IPS-20b (cell line): ENCODE measurements at regions not wholly inside any gene's neighbourhood (a gene's known extent, or its start where the extent isn't known, plus 50 kb on each side); places are given as distances from the start of the nearest gene placed in this dataset.

Experiments
- H3K27ac ChIP-seq: one replicate; pipeline ENCODE4 v1.5.1; 2013; ENCODE audit warnings: low read length
- H3K27me3 ChIP-seq: 2 replicates; pipeline ENCODE4 v1.6.1; 2013; ENCODE audit warnings: mild to moderate bottlenecking, low read length, inconsistent platforms; ENCODE audit not compliant: insufficient read depth
- H3K36me3 ChIP-seq: 2 replicates; pipeline ENCODE4 v1.6.1; 2013; ENCODE audit warnings: low read depth, mild to moderate bottlenecking, inconsistent platforms, low read length, moderate library complexity; ENCODE audit not compliant: insufficient read depth
- H3K4me1 ChIP-seq: 2 replicates; pipeline ENCODE4 v1.6.1; 2013; ENCODE audit warnings: mild to moderate bottlenecking, control low read depth, inconsistent platforms, low read length, moderate library complexity; ENCODE audit not compliant: insufficient read depth
- H3K4me3 ChIP-seq: 2 replicates; pipeline ENCODE4 v1.5.1; 2013; ENCODE audit warnings: mild to moderate bottlenecking, low read length, inconsistent platforms
- H3K9ac ChIP-seq: 2 replicates; pipeline ENCODE4 v1.6.1; 2013; ENCODE audit warnings: low read depth, mild to moderate bottlenecking, inconsistent platforms, low read length, moderate library complexity
- H3K9me3 ChIP-seq: 2 replicates; pipeline ENCODE4 v1.6.1; 2013; ENCODE audit warnings: mild to moderate bottlenecking, low read depth, low read length, inconsistent platforms; ENCODE audit not compliant: insufficient read depth

- Histone ChIP-seq H3K4me1 (peaks cover 8% of the 10 kb centered on the region; the same call in 1 of the 2 replicates), H3K9ac (no peak overlapping the region; the same call in 1 of the 2 replicates), H3K36me3 (no peaks in the 10 kb centered on the region), H3K27me3 (no peaks in the 10 kb centered on the region), H3K9me3 (no peaks in the 10 kb centered on the region), H3K27ac (peak overlapping the region; percentile 39), H3K4me3 (no peak overlapping the region)
Observed at GRCh38 chr16:80323808-80324195, 217.0 kb upstream of the DYNLRB2 start.

- Histone ChIP-seq H3K36me3 (no peaks in the 10 kb centered on the region), H3K9ac (peak overlapping the region; percentile 41; the same call in 1 of the 2 replicates), H3K27me3 (no peaks in the 10 kb centered on the region), H3K9me3 (no peaks in the 10 kb centered on the region), H3K4me1 (peaks cover 8% of the 10 kb centered on the region; the same call in 1 of the 2 replicates), H3K4me3 (no peak overlapping the region), H3K27ac (peak overlapping the region; percentile 39)
Observed at GRCh38 chr16:80323187-80323807, 217.5 kb upstream of the DYNLRB2 start.

- no peaks in the 10 kb centered on the region for H3K36me3 ChIP-seq
- peaks cover 6% of the 10 kb centered on the region; the same call in 1 of the 2 replicates for H3K4me1 ChIP-seq
- H3K9me3 ChIP-seq, result no peaks in the 10 kb centered on the region
- H3K9ac ChIP-seq, result no peak overlapping the region
- no peak overlapping the region for H3K4me3 ChIP-seq
- no peak overlapping the region for H3K27ac ChIP-seq
- no peaks in the 10 kb centered on the region for H3K27me3 ChIP-seq
Observed at GRCh38 chr16:80319181-80319580, 221.6 kb upstream of the DYNLRB2 start.

GRCh38 chr16:80318107-80318506 lies 222.7 kb upstream of the DYNLRB2 start:
- Histone ChIP-seq H3K36me3 (no peaks in the 10 kb centered on the region), H3K27ac (no peak overlapping the region), H3K27me3 (no peaks in the 10 kb centered on the region)

GRCh38 chr16:80317599-80318037 lies 223.2 kb upstream of the DYNLRB2 start:
- Histone ChIP-seq H3K27ac (no peak overlapping the region), H3K36me3 (no peaks in the 10 kb centered on the region)

More at GRCh38 chr16:80318107-80318506, 222.7 kb upstream of the DYNLRB2 start:
- Histone ChIP-seq H3K9ac (no peak overlapping the region), H3K4me3 (no peak overlapping the region), H3K4me1 (no peaks in the 10 kb centered on the region), H3K9me3 (no peaks in the 10 kb centered on the region)

GRCh38 chr16:80317116-80317515 lies 223.7 kb upstream of the DYNLRB2 start:
- H3K9ac ChIP-seq, result no peak overlapping the region
- H3K27ac ChIP-seq, result no peak overlapping the region

More at GRCh38 chr16:80317599-80318037, 223.2 kb upstream of the DYNLRB2 start:
- Histone ChIP-seq H3K27me3 (no peaks in the 10 kb centered on the region), H3K9ac (no peak overlapping the region), H3K9me3 (no peaks in the 10 kb centered on the region), H3K4me3 (no peak overlapping the region), H3K4me1 (no peaks in the 10 kb centered on the region)

GRCh38 chr16:80314042-80314441 lies 226.8 kb upstream of the DYNLRB2 start:
- H3K36me3 ChIP-seq, result no peaks in the 10 kb centered on the region
- no peak overlapping the region for H3K4me3 ChIP-seq
- no peak overlapping the region for H3K9ac ChIP-seq
- no peaks in the 10 kb centered on the region for H3K9me3 ChIP-seq
- H3K27me3 ChIP-seq, result no peaks in the 10 kb centered on the region
- H3K27ac ChIP-seq, result no peak overlapping the region
- H3K4me1 ChIP-seq, result no peaks in the 10 kb centered on the region

More at GRCh38 chr16:80317116-80317515, 223.7 kb upstream of the DYNLRB2 start:
- Histone ChIP-seq H3K4me3 (no peak overlapping the region), H3K9me3 (no peaks in the 10 kb centered on the region), H3K27me3 (no peaks in the 10 kb centered on the region), H3K4me1 (no peaks in the 10 kb centered on the region), H3K36me3 (no peaks in the 10 kb centered on the region)

- Histone ChIP-seq H3K9me3 (no peaks in the 10 kb centered on the region), H3K27me3 (no peaks in the 10 kb centered on the region), H3K36me3 (no peaks in the 10 kb centered on the region), H3K27ac (no peak overlapping the region), H3K9ac (no peak overlapping the region), H3K4me1 (peaks cover 4% of the 10 kb centered on the region; the same call in 1 of the 2 replicates), H3K4me3 (no peak overlapping the region)
Observed at GRCh38 chr16:80309178-80309577, 231.6 kb upstream of the DYNLRB2 start.

GRCh38 chr16:80305410-80305809 lies 235.4 kb upstream of the DYNLRB2 start:
- Histone ChIP-seq H3K9ac (no peak overlapping the region), H3K9me3 (no peaks in the 10 kb centered on the region), H3K4me1 (peaks cover 4% of the 10 kb centered on the region; the same call in 1 of the 2 replicates), H3K27me3 (no peaks in the 10 kb centered on the region), H3K36me3 (no peaks in the 10 kb centered on the region), H3K27ac (no peak overlapping the region), H3K4me3 (no peak overlapping the region)

- Histone ChIP-seq H3K4me1 (peaks cover 4% of the 10 kb centered on the region; the same call in 1 of the 2 replicates), H3K27me3 (no peaks in the 10 kb centered on the region), H3K9me3 (no peaks in the 10 kb centered on the region)
Observed at GRCh38 chr16:80303691-80304090, 237.1 kb upstream of the DYNLRB2 start.

GRCh38 chr16:80300876-80301275 lies 239.9 kb upstream of the DYNLRB2 start:
- Histone ChIP-seq H3K4me3 (no peak overlapping the region), H3K36me3 (no peaks in the 10 kb centered on the region), H3K27ac (no peak overlapping the region)

More at GRCh38 chr16:80303691-80304090, 237.1 kb upstream of the DYNLRB2 start:
- Histone ChIP-seq H3K27ac (no peak overlapping the region), H3K36me3 (no peaks in the 10 kb centered on the region), H3K9ac (no peak overlapping the region), H3K4me3 (no peak overlapping the region)

GRCh38 chr16:80300456-80300855 lies 240.3 kb upstream of the DYNLRB2 start:
- Histone ChIP-seq H3K9me3 (no peaks in the 10 kb centered on the region), H3K27ac (no peak overlapping the region), H3K4me1 (no peaks in the 10 kb centered on the region), H3K4me3 (no peak overlapping the region), H3K36me3 (no peaks in the 10 kb centered on the region), H3K9ac (no peak overlapping the region), H3K27me3 (no peaks in the 10 kb centered on the region)

More at GRCh38 chr16:80300876-80301275, 239.9 kb upstream of the DYNLRB2 start:
- Histone ChIP-seq H3K4me1 (0 out of 2 replicates have a peak, but pooled peaks cover 2% of the 10 kb centered on the region), H3K27me3 (no peaks in the 10 kb centered on the region), H3K9me3 (no peaks in the 10 kb centered on the region), H3K9ac (no peak overlapping the region)
